ENCODE measurements at regions not wholly inside any gene's neighbourhood (a gene's known extent, or its start where the extent isn't known, plus 50 kb on each side); places are given as distances from the start of the nearest gene placed in this dataset.
A peak's percentile ranks its signal among the peaks of the same experiment; 100 is the strongest.

- H3K27ac ChIP-seq (ENCODE audit: low read depth in 2 of 2, low read length in 2 of 2): peak within 1 kb of the TSS; percentile 49 to 69
- H3K9me3 ChIP-seq (ENCODE audit: control insufficient read depth in 2 of 2, low read length in 2 of 2): no peaks in the 10 kb centered on the region
- peak within 1 kb of the TSS; percentile 87 to 90 for H3K4me3 ChIP-seq (ENCODE audit: low read length in 2 of 2)
Observed at GRCh38 chr15:62389885-62390790, 225.1 kb upstream of the C2CD4B start, which contains the start of gene TLN2. TSS of gene TLN2 (plus strand) at chr15:62390550.

GRCh38 chr15:62390791-62391640, 225.9 kb upstream of the C2CD4B start:
- H3K36me3 ChIP-seq (ENCODE audit: control insufficient read depth in 2 of 2, insufficient read depth in 2 of 2, low read length in 2 of 2): no peaks in the 10 kb centered on the region

More at GRCh38 chr15:62389885-62390790, 225.1 kb upstream of the C2CD4B start, which contains the start of gene TLN2:
- Histone ChIP-seq H3K4me1 (ENCODE audit: control insufficient read depth in 2 of 2, insufficient read depth in 2 of 2, low read length in 2 of 2) (peaks cover 7 to 14% of the 10 kb centered on the region in 2 donors), H3K9ac (ENCODE audit: low read depth in 1 of 2, low read length in 2 of 2) (peak within 1 kb of the TSS; percentile 85 to 92), H3K36me3 (ENCODE audit: control insufficient read depth in 2 of 2, insufficient read depth in 2 of 2, low read length in 2 of 2) (no peaks in the 10 kb centered on the region), H3K27me3 (ENCODE audit: control insufficient read depth in 2 of 2, insufficient read depth in 2 of 2, low read length in 2 of 2) (no peaks in the 10 kb centered on the region)

GRCh38 chr15:62391641-62392262, 226.7 kb upstream of the C2CD4B start:
- Histone ChIP-seq H3K4me1 (ENCODE audit: control insufficient read depth in 2 of 2, insufficient read depth in 2 of 2, low read length in 2 of 2) (peaks cover 7 to 14% of the 10 kb centered on the region in 2 donors), H3K9ac (ENCODE audit: low read depth in 1 of 2, low read length in 2 of 2) (peak overlapping the region; percentile 27 to 92), H3K4me3 (ENCODE audit: low read length in 2 of 2) (peak overlapping the region; percentile 87 to 90), H3K27ac (ENCODE audit: low read depth in 2 of 2, low read length in 2 of 2) (peak overlapping the region; percentile 23 to 56), H3K27me3 (ENCODE audit: control insufficient read depth in 2 of 2, insufficient read depth in 2 of 2, low read length in 2 of 2) (no peaks in the 10 kb centered on the region), H3K36me3 (ENCODE audit: control insufficient read depth in 2 of 2, insufficient read depth in 2 of 2, low read length in 2 of 2) (no peaks in the 10 kb centered on the region), H3K9me3 (ENCODE audit: control insufficient read depth in 2 of 2, low read length in 2 of 2) (no peaks in the 10 kb centered on the region)

More at GRCh38 chr15:62390791-62391640, 225.9 kb upstream of the C2CD4B start:
- Histone ChIP-seq H3K27me3 (ENCODE audit: control insufficient read depth in 2 of 2, insufficient read depth in 2 of 2, low read length in 2 of 2) (no peaks in the 10 kb centered on the region), H3K4me1 (ENCODE audit: control insufficient read depth in 2 of 2, insufficient read depth in 2 of 2, low read length in 2 of 2) (peaks cover 7 to 14% of the 10 kb centered on the region in 2 donors), H3K9ac (ENCODE audit: low read depth in 1 of 2, low read length in 2 of 2) (peak overlapping the region; percentile 27 to 92), H3K27ac (ENCODE audit: low read depth in 2 of 2, low read length in 2 of 2) (peak overlapping the region; percentile 23 to 56), H3K9me3 (ENCODE audit: control insufficient read depth in 2 of 2, low read length in 2 of 2) (no peaks in the 10 kb centered on the region), H3K4me3 (ENCODE audit: low read length in 2 of 2) (peak overlapping the region; percentile 87 to 90)

GRCh38 chr15:62392376-62392775, 227.3 kb upstream of the C2CD4B start:
- Histone ChIP-seq H3K9ac (ENCODE audit: low read depth in 1 of 2, low read length in 2 of 2) (peak overlapping the region in 1 of 2 donors; percentile 92), H3K36me3 (ENCODE audit: control insufficient read depth in 2 of 2, insufficient read depth in 2 of 2, low read length in 2 of 2) (no peaks in the 10 kb centered on the region), H3K27ac (ENCODE audit: low read depth in 2 of 2, low read length in 2 of 2) (peak overlapping the region in 1 of 2 donors; percentile 56), H3K27me3 (ENCODE audit: control insufficient read depth in 2 of 2, insufficient read depth in 2 of 2, low read length in 2 of 2) (no peaks in the 10 kb centered on the region), H3K4me3 (ENCODE audit: low read length in 2 of 2) (peak overlapping the region in 1 of 2 donors; percentile 87), H3K9me3 (ENCODE audit: control insufficient read depth in 2 of 2, low read length in 2 of 2) (no peaks in the 10 kb centered on the region), H3K4me1 (ENCODE audit: control insufficient read depth in 2 of 2, insufficient read depth in 2 of 2, low read length in 2 of 2) (peaks cover 7 to 14% of the 10 kb centered on the region in 2 donors)

- H3K4me3 ChIP-seq (ENCODE audit: low read length in 2 of 2): no peak overlapping the region
- no peak overlapping the region for H3K9ac ChIP-seq (ENCODE audit: low read depth in 1 of 2, low read length in 2 of 2)
- no peak overlapping the region for H3K27ac ChIP-seq (ENCODE audit: low read depth in 2 of 2, low read length in 2 of 2)
Observed at GRCh38 chr15:62393196-62393595, 228.1 kb upstream of the C2CD4B start.

GRCh38 chr15:62394079-62394478, 229.0 kb upstream of the C2CD4B start:
- H3K4me1 ChIP-seq (ENCODE audit: control insufficient read depth in 2 of 2, insufficient read depth in 2 of 2, low read length in 2 of 2): peaks cover 7 to 14% of the 10 kb centered on the region in 2 donors
- no peaks in the 10 kb centered on the region for H3K27me3 ChIP-seq (ENCODE audit: control insufficient read depth in 2 of 2, insufficient read depth in 2 of 2, low read length in 2 of 2)
- H3K27ac ChIP-seq (ENCODE audit: low read depth in 2 of 2, low read length in 2 of 2): no peak overlapping the region
- H3K4me3 ChIP-seq (ENCODE audit: low read length in 2 of 2): no peak overlapping the region
- H3K36me3 ChIP-seq (ENCODE audit: control insufficient read depth in 2 of 2, insufficient read depth in 2 of 2, low read length in 2 of 2): no peaks in the 10 kb centered on the region
- no peaks in the 10 kb centered on the region for H3K9me3 ChIP-seq (ENCODE audit: control insufficient read depth in 2 of 2, low read length in 2 of 2)
- H3K9ac ChIP-seq (ENCODE audit: low read depth in 1 of 2, low read length in 2 of 2): no peak overlapping the region

More at GRCh38 chr15:62393196-62393595, 228.1 kb upstream of the C2CD4B start:
- no peaks in the 10 kb centered on the region for H3K27me3 ChIP-seq (ENCODE audit: control insufficient read depth in 2 of 2, insufficient read depth in 2 of 2, low read length in 2 of 2)
- no peaks in the 10 kb centered on the region for H3K36me3 ChIP-seq (ENCODE audit: control insufficient read depth in 2 of 2, insufficient read depth in 2 of 2, low read length in 2 of 2)
- H3K4me1 ChIP-seq (ENCODE audit: control insufficient read depth in 2 of 2, insufficient read depth in 2 of 2, low read length in 2 of 2): peaks cover 7 to 14% of the 10 kb centered on the region in 2 donors
- no peaks in the 10 kb centered on the region for H3K9me3 ChIP-seq (ENCODE audit: control insufficient read depth in 2 of 2, low read length in 2 of 2)

- Histone ChIP-seq H3K4me3 (ENCODE audit: low read length in 2 of 2) (no peak overlapping the region), H3K4me1 (ENCODE audit: control insufficient read depth in 2 of 2, insufficient read depth in 2 of 2, low read length in 2 of 2) (no peaks in the 10 kb centered on the region), H3K9me3 (ENCODE audit: control insufficient read depth in 2 of 2, low read length in 2 of 2) (no peaks in the 10 kb centered on the region), H3K36me3 (ENCODE audit: control insufficient read depth in 2 of 2, insufficient read depth in 2 of 2, low read length in 2 of 2) (no peaks in the 10 kb centered on the region), H3K27ac (ENCODE audit: low read depth in 2 of 2, low read length in 2 of 2) (no peak overlapping the region), H3K27me3 (ENCODE audit: control insufficient read depth in 2 of 2, insufficient read depth in 2 of 2, low read length in 2 of 2) (no peaks in the 10 kb centered on the region), H3K9ac (ENCODE audit: low read depth in 1 of 2, low read length in 2 of 2) (no peak overlapping the region)
Observed at GRCh38 chr15:62400778-62401177, 235.7 kb upstream of the C2CD4B start.

GRCh38 chr15:62402687-62403086, 237.6 kb upstream of the C2CD4B start:
- H3K27ac ChIP-seq (ENCODE audit: low read depth in 2 of 2, low read length in 2 of 2): no peak overlapping the region
- H3K9ac ChIP-seq (ENCODE audit: low read depth in 1 of 2, low read length in 2 of 2): no peak overlapping the region
- no peak overlapping the region for H3K4me3 ChIP-seq (ENCODE audit: low read length in 2 of 2)
- H3K27me3 ChIP-seq (ENCODE audit: control insufficient read depth in 2 of 2, insufficient read depth in 2 of 2, low read length in 2 of 2): no peaks in the 10 kb centered on the region
- no peaks in the 10 kb centered on the region for H3K9me3 ChIP-seq (ENCODE audit: control insufficient read depth in 2 of 2, low read length in 2 of 2)
- no peaks in the 10 kb centered on the region for H3K4me1 ChIP-seq (ENCODE audit: control insufficient read depth in 2 of 2, insufficient read depth in 2 of 2, low read length in 2 of 2)
- no peaks in the 10 kb centered on the region for H3K36me3 ChIP-seq (ENCODE audit: control insufficient read depth in 2 of 2, insufficient read depth in 2 of 2, low read length in 2 of 2)

GRCh38 chr15:62403164-62403809, 238.2 kb upstream of the C2CD4B start:
- no peaks in the 10 kb centered on the region for H3K27me3 ChIP-seq (ENCODE audit: control insufficient read depth in 2 of 2, insufficient read depth in 2 of 2, low read length in 2 of 2)
- H3K36me3 ChIP-seq (ENCODE audit: control insufficient read depth in 2 of 2, insufficient read depth in 2 of 2, low read length in 2 of 2): no peaks in the 10 kb centered on the region
- H3K9ac ChIP-seq (ENCODE audit: low read depth in 1 of 2, low read length in 2 of 2): no peak overlapping the region
- no peaks in the 10 kb centered on the region for H3K4me1 ChIP-seq (ENCODE audit: control insufficient read depth in 2 of 2, insufficient read depth in 2 of 2, low read length in 2 of 2)
- H3K9me3 ChIP-seq (ENCODE audit: control insufficient read depth in 2 of 2, low read length in 2 of 2): no peaks in the 10 kb centered on the region
- H3K27ac ChIP-seq (ENCODE audit: low read depth in 2 of 2, low read length in 2 of 2): no peak overlapping the region
- H3K4me3 ChIP-seq (ENCODE audit: low read length in 2 of 2): no peak overlapping the region
